Liver (tissue), 7 donors: ENCODE measurements at regions not wholly inside any gene's neighbourhood (a gene's known extent, or its start where the extent isn't known, plus 50 kb on each side); places are given as distances from the start of the nearest gene placed in this dataset.
A peak's percentile ranks its signal among the peaks of the same experiment; 100 is the strongest.

ENCODE experiments used
- DNase-seq: peaks from one replicate; pipeline ENCODE4 v3.0.0-alpha.2; 2017; ENCODE audit warnings: low spot score
- H3K27ac ChIP-seq, 2 donors: one replicate each; pipeline ENCODE4 v1.7.0; 2013; ENCODE audit warnings: inconsistent platforms in 2 of 2, low read length in 2 of 2, control low read depth in 1 of 2, low read depth in 1 of 2, mild to moderate bottlenecking in 1 of 2
- H3K27me3 ChIP-seq, 4 donors: one replicate each; pipeline versions ENCODE4 v1.6.1 to v1.7.0; 2013; ENCODE audit warnings: low read length in 3 of 4, inconsistent platforms in 1 of 4, mild to moderate bottlenecking in 1 of 4, moderate library complexity in 1 of 4; ENCODE audit not compliant: control insufficient read depth in 4 of 4, insufficient read depth in 4 of 4
- H3K36me3 ChIP-seq, 4 donors: one replicate each; pipeline versions ENCODE4 v1.6.1 to v1.7.0; 2013; ENCODE audit warnings: low read length in 3 of 4, mild to moderate bottlenecking in 3 of 4, low read depth in 1 of 4, moderate library complexity in 1 of 4; ENCODE audit not compliant: control insufficient read depth in 4 of 4, insufficient read depth in 3 of 4
- H3K4me1 ChIP-seq, 4 donors: one replicate each; pipeline versions ENCODE4 v1.6.1 to v1.7.0; 2013; ENCODE audit warnings: low read length in 3 of 4, mild to moderate bottlenecking in 3 of 4, moderate library complexity in 1 of 4; ENCODE audit not compliant: control insufficient read depth in 4 of 4, insufficient read depth in 4 of 4
- H3K4me3 ChIP-seq, 3 donors: one replicate each; pipeline versions ENCODE4 v1.6.1 to v1.7.0; 2013; ENCODE audit warnings: low read length in 3 of 3, control low read depth in 1 of 3, low read depth in 1 of 3, mild to moderate bottlenecking in 1 of 3
- H3K9ac ChIP-seq, 2 donors: one replicate each; pipeline ENCODE4 v1.7.0; 2013; ENCODE audit warnings: low read length in 2 of 2, mild to moderate bottlenecking in 2 of 2, moderate library complexity in 2 of 2, control low read depth in 1 of 2, low read depth in 1 of 2
- H3K9me3 ChIP-seq, 4 donors: one replicate each; pipeline versions ENCODE4 v1.6.1 to v1.7.0; 2013; ENCODE audit warnings: low read length in 3 of 4; ENCODE audit not compliant: control insufficient read depth in 4 of 4
- ATF3 ChIP-seq: IDR thresholded peaks from 2 replicates; pipeline ENCODE4 v1.6.1; 2016; ENCODE audit warnings: antibody characterized with exemption
- EGR1 ChIP-seq, 2 donors: IDR thresholded peaks; 2 replicates each; pipeline ENCODE4 v1.6.1; 2016 to 2018; ENCODE audit warnings: antibody characterized with exemption in 2 of 2, low read depth in 2 of 2
- FOXA1 ChIP-seq: IDR thresholded peaks from 2 replicates; pipeline ENCODE4 v1.6.1; 2016; ENCODE audit warnings: antibody characterized with exemption
- FOXA2 ChIP-seq: IDR thresholded peaks from 2 replicates; pipeline ENCODE4 v1.6.1; 2016; ENCODE audit warnings: antibody characterized with exemption
- GABPA ChIP-seq, 2 donors: IDR thresholded peaks in 1 of 2; conservative IDR thresholded peaks in 1 of 2; 2 replicates each; pipeline ENCODE4 v1.6.1; 2016; ENCODE audit warnings: antibody characterized with exemption in 2 of 2, mild to moderate bottlenecking in 1 of 2, moderate library complexity in 1 of 2
- HNF4A ChIP-seq, 2 donors: conservative IDR thresholded peaks; 2 replicates each; pipeline ENCODE4 v1.6.1; 2016; ENCODE audit warnings: antibody characterized with exemption in 2 of 2, mild to moderate bottlenecking in 2 of 2
- HNF4G ChIP-seq: IDR thresholded peaks from 2 replicates; pipeline ENCODE4 v1.6.1; 2016; ENCODE audit warnings: antibody characterized with exemption
- NR2F2 ChIP-seq: IDR thresholded peaks from 2 replicates; pipeline ENCODE4 v1.6.1; 2016; ENCODE audit warnings: antibody characterized with exemption
- RAD21 ChIP-seq, 2 donors: IDR thresholded peaks; 2 replicates each; pipeline ENCODE4 v1.6.1; 2016; ENCODE audit warnings: antibody characterized with exemption in 2 of 2, mild to moderate bottlenecking in 2 of 2
- REST ChIP-seq: IDR thresholded peaks from 2 replicates; pipeline ENCODE4 v1.6.1; 2016; ENCODE audit warnings: antibody characterized with exemption, mild to moderate bottlenecking
- RXRA ChIP-seq, 2 donors: IDR thresholded peaks; 2 replicates each; pipeline ENCODE4 v1.6.1; 2017 to 2018; ENCODE audit warnings: antibody characterized with exemption in 2 of 2, mild to moderate bottlenecking in 1 of 2
- SP1 ChIP-seq: IDR thresholded peaks from 2 replicates; pipeline ENCODE4 v1.6.1; 2018; ENCODE audit warnings: antibody characterized with exemption, mild to moderate bottlenecking
- YY1 ChIP-seq: IDR thresholded peaks from 2 replicates; pipeline ENCODE4 v1.6.1; 2016; ENCODE audit warnings: antibody characterized with exemption, mild to moderate bottlenecking
- ZBTB33 ChIP-seq: IDR thresholded peaks from 2 replicates; pipeline ENCODE4 v1.6.1; 2016; ENCODE audit warnings: antibody characterized with exemption
- WGBS: extraction: QIAGEN DNeasy Blood & Tissue Kit; methylation state at CpG from one replicate; pipeline ENCODE4 v1.1.7; 2013; 5-methylcytosine and 5-hydroxymethylcytosine counted together
- donor health status: healthy.
- donor health status: healthy.
- donor health status: healthy.
- donor health status: healthy.

GRCh38 chr9:96068511-96068910, 193.0 kb downstream of the ERCC6L2 start:
- H3K9me3 ChIP-seq = no peaks in the 10 kb centered on the region
- H3K27me3 ChIP-seq = no peaks in the 10 kb centered on the region
- H3K4me3 ChIP-seq = no peak overlapping the region
- peak overlapping the region in 1 of 2 donors; percentile 26 for H3K27ac ChIP-seq
- peaks cover 7 to 16% (median 9%) of the 10 kb centered on the region in 4 donors for H3K4me1 ChIP-seq
- no peaks in the 10 kb centered on the region for H3K36me3 ChIP-seq
- no peak overlapping the region for H3K9ac ChIP-seq
- TF ChIP-seq HNF4G (no peak), ATF3 (no peak)
- no peak for DNase-seq
- 31% methylated on average over 11 of the region's 11 CpGs for WGBS

GRCh38 chr9:96067600-96067999, 192.1 kb downstream of the ERCC6L2 start:
- no peak overlapping the region for H3K4me3 ChIP-seq
- H3K27me3 ChIP-seq = no peaks in the 10 kb centered on the region
- TF ChIP-seq ZBTB33 (no peak), RXRA (IDR thresholded peaks at IDR 0.05) (peak; percentile 5 to 49), REST (no peak), HNF4G (no peak), FOXA2 (no peak), SP1 (peak; percentile 51), FOXA1 (no peak), YY1 (peak; percentile 27), RAD21 (IDR thresholded peaks at IDR 0.05) (peak; percentile 41 to 42), EGR1 (IDR thresholded peaks at IDR 0.05; ENCODE audit: low read depth in 2 of 2) (no peak), HNF4A (conservative IDR thresholded peaks at IDR 0.05) (peak in 1 of 2 donors; percentile 27)
- H3K27ac ChIP-seq = peak overlapping the region; percentile 25 to 46
- H3K4me1 ChIP-seq = peaks cover 7 to 16% (median 9%) of the 10 kb centered on the region in 4 donors
- no peaks in the 10 kb centered on the region for H3K9me3 ChIP-seq
- H3K9ac ChIP-seq = no peak overlapping the region
- DNase-seq = no peak
- 33% methylated on average over 5 of the region's 5 CpGs for WGBS
- no peaks in the 10 kb centered on the region for H3K36me3 ChIP-seq

- peaks cover 7 to 16% (median 9%) of the 10 kb centered on the region in 4 donors for H3K4me1 ChIP-seq
- no peaks in the 10 kb centered on the region for H3K9me3 ChIP-seq
- WGBS = 80% methylated on average over 7 of the region's 7 CpGs
- H3K36me3 ChIP-seq = no peaks in the 10 kb centered on the region
- no peak for DNase-seq
- TF ChIP-seq YY1 (no peak), NR2F2 (peak; percentile 75), GABPA (IDR thresholded peaks at IDR 0.05 in 1 of 2, conservative IDR thresholded peaks at IDR 0.05 in 1 of 2) (no peak), REST (no peak)
- H3K27ac ChIP-seq = peak overlapping the region in 1 of 2 donors; percentile 25
- H3K27me3 ChIP-seq = no peaks in the 10 kb centered on the region
- no peak overlapping the region for H3K4me3 ChIP-seq
- no peak overlapping the region for H3K9ac ChIP-seq
Observed at GRCh38 chr9:96067004-96067403, 191.5 kb downstream of the ERCC6L2 start.
